H9 (cell line): ENCODE measurements at regions not wholly inside any gene's neighbourhood (a gene's known extent, or its start where the extent isn't known, plus 50 kb on each side); places are given as distances from the start of the nearest gene placed in this dataset.

Experiments
- DNase-seq: peaks from one replicate; pipeline ENCODE4 v3.0.0-alpha.2; 2017
- H2AFZ ChIP-seq: one replicate; pipeline ENCODE4 v1.6.1; 2013; ENCODE audit warnings: mild to moderate bottlenecking, low read length, control low read depth, moderate library complexity
- H2AK5ac ChIP-seq: 2 replicates; pipeline ENCODE4 v1.6.1; 2013; ENCODE audit warnings: low read length, control low read depth, mixed read lengths; ENCODE audit not compliant: insufficient read length
- H2BK120ac ChIP-seq: one replicate; pipeline ENCODE4 v1.6.1; 2013; ENCODE audit warnings: low read depth, mild to moderate bottlenecking, low read length, control low read depth, inconsistent platforms; ENCODE audit not compliant: poor library complexity, severe bottlenecking
- H2BK12ac ChIP-seq: 2 replicates; pipeline ENCODE4 v1.6.1; 2013; ENCODE audit warnings: low read length, control low read depth, mixed read lengths, low read depth; ENCODE audit not compliant: insufficient read length
- H2BK15ac ChIP-seq: 2 replicates; pipeline ENCODE4 v1.6.1; 2013; ENCODE audit warnings: low read depth, low read length, control low read depth
- H2BK20ac ChIP-seq: one replicate; pipeline ENCODE4 v1.6.1; 2013; ENCODE audit warnings: low read depth, mild to moderate bottlenecking, low read length, control low read depth, inconsistent platforms; ENCODE audit not compliant: poor library complexity, severe bottlenecking
- H2BK5ac ChIP-seq: 2 replicates; pipeline ENCODE4 v1.6.1; 2013; ENCODE audit warnings: low read length, control low read depth, mixed read lengths; ENCODE audit not compliant: insufficient read length
- H3K14ac ChIP-seq: 2 replicates; pipeline ENCODE4 v1.6.1; 2013; ENCODE audit warnings: low read length, control low read depth; ENCODE audit not compliant: insufficient read depth
- H3K18ac ChIP-seq: 2 replicates; pipeline ENCODE4 v1.6.1; 2013; ENCODE audit warnings: low read depth, mild to moderate bottlenecking, mixed read lengths, low read length, control low read depth; ENCODE audit not compliant: insufficient read length
- H3K23ac ChIP-seq: 2 replicates; pipeline ENCODE4 v1.6.1; 2013; ENCODE audit warnings: low read length, control low read depth, mixed read lengths, low read depth; ENCODE audit not compliant: insufficient read length
- H3K23me2 ChIP-seq: 2 replicates; pipeline ENCODE4 v1.6.1; 2013; ENCODE audit warnings: low read depth, mild to moderate bottlenecking, mixed read lengths, low read length, control low read depth; ENCODE audit not compliant: insufficient read length, poor library complexity, severe bottlenecking
- H3K27ac ChIP-seq: 2 replicates; pipeline ENCODE4 v1.5.1; 2013; ENCODE audit warnings: low read length, control low read depth, mixed read lengths, low read depth; ENCODE audit not compliant: insufficient read length
- H3K27me3 ChIP-seq: 2 replicates; pipeline ENCODE4 v1.6.1; 2013; ENCODE audit warnings: low read length, control low read depth, inconsistent platforms; ENCODE audit not compliant: insufficient read depth
- H3K4ac ChIP-seq: 2 replicates; pipeline ENCODE4 v1.6.1; 2013; ENCODE audit warnings: low read depth, mild to moderate bottlenecking, control low read depth, inconsistent platforms, low read length, moderate library complexity
- H3K4me1 ChIP-seq: 2 replicates; pipeline ENCODE4 v1.6.1; 2013; ENCODE audit warnings: low read length, control low read depth, inconsistent platforms; ENCODE audit not compliant: insufficient read depth
- H3K4me2 ChIP-seq: 2 replicates; pipeline ENCODE4 v1.6.1; 2013; ENCODE audit warnings: low read length, control low read depth, mixed read lengths; ENCODE audit not compliant: insufficient read length, insufficient read depth
- H3K56ac ChIP-seq: 2 replicates; pipeline ENCODE4 v1.6.1; 2013; ENCODE audit warnings: low read depth, mild to moderate bottlenecking, mixed read lengths, low read length, control low read depth; ENCODE audit not compliant: insufficient read length
- H3K79me1 ChIP-seq: 2 replicates; pipeline ENCODE4 v1.6.1; 2013; ENCODE audit warnings: low read depth, mild to moderate bottlenecking, moderate library complexity, low read length, control low read depth, inconsistent platforms; ENCODE audit not compliant: insufficient read depth, poor library complexity, severe bottlenecking
- H3K79me2 ChIP-seq: 2 replicates; pipeline ENCODE4 v1.6.1; 2013; ENCODE audit warnings: low read length, control low read depth, inconsistent platforms; ENCODE audit not compliant: insufficient read depth
- H3K9ac ChIP-seq: 2 replicates; pipeline ENCODE4 v1.6.1; 2013; ENCODE audit warnings: low read length, control low read depth, mixed read lengths; ENCODE audit not compliant: insufficient read length; ENCODE audit errors: extremely low read depth
- H3K9me3 ChIP-seq: one replicate; pipeline ENCODE4 v1.6.1; 2013; ENCODE audit warnings: low read depth, low read length, inconsistent platforms; ENCODE audit not compliant: control insufficient read depth
- H3T11ph ChIP-seq: one replicate; pipeline ENCODE4 v1.6.1; 2013; ENCODE audit warnings: mild to moderate bottlenecking, low read length, control low read depth, inconsistent platforms
- H4K20me1 ChIP-seq: one replicate; pipeline ENCODE4 v1.6.1; 2013; ENCODE audit not compliant: control insufficient read depth, insufficient read length, insufficient read depth
- H4K5ac ChIP-seq: 2 replicates; pipeline ENCODE4 v1.6.1; 2013; ENCODE audit warnings: low read depth, mild to moderate bottlenecking, mixed read lengths, low read length, control low read depth; ENCODE audit not compliant: insufficient read length
- H4K8ac ChIP-seq: replicated peaks from 2 replicates; pipeline ENCODE4 v1.6.1; 2013; ENCODE audit warnings: low read length, control low read depth, mixed read lengths, low read depth; ENCODE audit not compliant: insufficient read length
- H4K91ac ChIP-seq: 2 replicates; pipeline ENCODE4 v1.6.1; 2013; ENCODE audit warnings: low read depth, mild to moderate bottlenecking, moderate library complexity, mixed read lengths, low read length, control low read depth; ENCODE audit not compliant: insufficient read length
- H3K27ac Mint-ChIP-seq, 3 experiments: 2 replicates in 2 of 3; 3 replicates in 1 of 3; pipeline ENCODE4 v1.8.0; 2020 to 2021; ENCODE audit warnings: mixed read lengths in 3 of 3, mild to moderate bottlenecking in 1 of 3, moderate library complexity in 1 of 3
- H3K27me3 Mint-ChIP-seq: 2 replicates; pipeline ENCODE4 v1.8.0; 2021; ENCODE audit warnings: low read depth, mild to moderate bottlenecking, moderate library complexity, mixed read lengths
- H3K36me3 Mint-ChIP-seq, 3 experiments: 2 replicates in 2 of 3; 3 replicates in 1 of 3; pipeline ENCODE4 v1.8.0; 2020 to 2021; ENCODE audit warnings: low read depth in 3 of 3, mixed read lengths in 3 of 3; ENCODE audit not compliant: insufficient read depth in 1 of 3
- H3K4me1 Mint-ChIP-seq, 2 experiments: 2 replicates each; pipeline ENCODE4 v1.8.0; 2020; ENCODE audit warnings: mixed read lengths in 2 of 2
- H3K4me3 Mint-ChIP-seq, 2 experiments: 2 replicates in 1 of 2; 3 replicates in 1 of 2; pipeline ENCODE4 v1.8.0; 2020 to 2021; ENCODE audit warnings: mild to moderate bottlenecking in 2 of 2, mixed read lengths in 2 of 2, moderate library complexity in 1 of 2
- H3K9me3 Mint-ChIP-seq, 2 experiments: 2 replicates in 1 of 2; 3 replicates in 1 of 2; pipeline ENCODE4 v1.8.0; 2020; ENCODE audit warnings: mild to moderate bottlenecking in 2 of 2, mixed read lengths in 2 of 2, moderate library complexity in 1 of 2
- WGBS: extraction: QIAGEN DNeasy Blood & Tissue Kit; methylation state at CpG from one replicate; pipeline ENCODE4 v1.1.7; 2013; ENCODE audit warnings: missing lambda C conversion rate, low lambda C conversion rate, mixed read lengths; ENCODE audit not compliant: insufficient read length; ENCODE audit errors: extremely low coverage; 5-methylcytosine and 5-hydroxymethylcytosine counted together
- TF ChIP-seq, protein P1 (sequence below): fragments of 200-600 bp; sonication (generic); conservative IDR thresholded peaks from 3 replicates; pipeline ENCODE4 v1.8.0; 2021; ENCODE audit warnings: antibody characterized with exemption, mild to moderate bottlenecking

- Mint-ChIP-seq H3K36me3 (no peaks in the 10 kb centered on the region; a peak in 1 of 7 replicates), H3K4me3 (no peak overlapping the region), H3K4me1 (peaks cover 24 to 26% of the 10 kb centered on the region in 2 experiments), H3K27me3 (no peaks in the 10 kb centered on the region), H3K9me3 (no peaks in the 10 kb centered on the region), H3K27ac (no peak overlapping the region)
- H3K27me3 ChIP-seq, result no peaks in the 10 kb centered on the region
- H2AK5ac ChIP-seq, result no peak overlapping the region
- no peak overlapping the region for H2BK5ac ChIP-seq
- no peak overlapping the region for H2BK120ac ChIP-seq
- H3K14ac ChIP-seq, result no peak overlapping the region
- TF ChIP-seq, protein P1, sequence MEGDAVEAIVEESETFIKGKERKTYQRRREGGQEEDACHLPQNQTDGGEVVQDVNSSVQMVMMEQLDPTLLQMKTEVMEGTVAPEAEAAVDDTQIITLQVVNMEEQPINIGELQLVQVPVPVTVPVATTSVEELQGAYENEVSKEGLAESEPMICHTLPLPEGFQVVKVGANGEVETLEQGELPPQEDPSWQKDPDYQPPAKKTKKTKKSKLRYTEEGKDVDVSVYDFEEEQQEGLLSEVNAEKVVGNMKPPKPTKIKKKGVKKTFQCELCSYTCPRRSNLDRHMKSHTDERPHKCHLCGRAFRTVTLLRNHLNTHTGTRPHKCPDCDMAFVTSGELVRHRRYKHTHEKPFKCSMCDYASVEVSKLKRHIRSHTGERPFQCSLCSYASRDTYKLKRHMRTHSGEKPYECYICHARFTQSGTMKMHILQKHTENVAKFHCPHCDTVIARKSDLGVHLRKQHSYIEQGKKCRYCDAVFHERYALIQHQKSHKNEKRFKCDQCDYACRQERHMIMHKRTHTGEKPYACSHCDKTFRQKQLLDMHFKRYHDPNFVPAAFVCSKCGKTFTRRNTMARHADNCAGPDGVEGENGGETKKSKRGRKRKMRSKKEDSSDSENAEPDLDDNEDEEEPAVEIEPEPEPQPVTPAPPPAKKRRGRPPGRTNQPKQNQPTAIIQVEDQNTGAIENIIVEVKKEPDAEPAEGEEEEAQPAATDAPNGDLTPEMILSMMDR, result no peak
- no peak overlapping the region for H3K4ac ChIP-seq
- H4K20me1 ChIP-seq, result no peaks in the 10 kb centered on the region
- H3K79me1 ChIP-seq, result no peaks in the 10 kb centered on the region
- no peak for DNase-seq
- H3K56ac ChIP-seq, result no peak overlapping the region
- no peak overlapping the region for H4K5ac ChIP-seq
- no peak overlapping the region for H3T11ph ChIP-seq
- H3K79me2 ChIP-seq, result no peaks in the 10 kb centered on the region
- H4K8ac ChIP-seq, result no peak overlapping the region
- no peak overlapping the region for H4K91ac ChIP-seq
- no CpG with 5 or more reads among the region's 4 CpGs for WGBS
- H3K9me3 ChIP-seq, result no peaks in the 10 kb centered on the region
- no peak overlapping the region for H2BK15ac ChIP-seq
- H3K23me2 ChIP-seq, result no peaks in the 10 kb centered on the region
- H3K23ac ChIP-seq, result no peak overlapping the region
- H3K27ac ChIP-seq, result no peak overlapping the region
- H3K4me2 ChIP-seq, result no peak overlapping the region
- no peak overlapping the region for H2BK12ac ChIP-seq
- H3K18ac ChIP-seq, result no peak overlapping the region
- no peak overlapping the region for H2BK20ac ChIP-seq
- H2AFZ ChIP-seq, result no peak overlapping the region
- no peak overlapping the region for H3K9ac ChIP-seq
- H3K4me1 ChIP-seq, result peaks cover 9% of the 10 kb centered on the region; the same call in 1 of the 2 replicates
These were observed 1084.4 kb upstream of the RBFOX1 start for GRCh38 chr16:6248199-6248598.
